Spleen (tissue), 11 donors: ENCODE measurements at regions not wholly inside any gene's neighbourhood (a gene's known extent, or its start where the extent isn't known, plus 50 kb on each side); places are given as distances from the start of the nearest gene placed in this dataset.

Source experiments
- DNase-seq: peaks from one replicate; pipeline ENCODE4 v3.0.0-alpha.2; 2020
- H3K27ac ChIP-seq, 8 donors: fragments of 200-600 bp; sonication (generic) in 7 of 8; 1 replicate in 4 of 8; 2 replicates in 4 of 8; pipeline versions ENCODE4 v1.5.0 to v1.8.0; 2016 to 2021; ENCODE audit warnings: inconsistent platforms in 4 of 8, mild to moderate bottlenecking in 4 of 8, moderate library complexity in 1 of 8
- H3K27me3 ChIP-seq, 7 donors: fragments of 200-600 bp; sonication (generic) in 6 of 7; replicated peaks in 1 of 7; 1 replicate in 4 of 7; 2 replicates in 3 of 7; pipeline versions ENCODE4 v1.5.0 to v1.8.0; 2016 to 2021; ENCODE audit warnings: inconsistent platforms in 3 of 7, mild to moderate bottlenecking in 1 of 7
- H3K36me3 ChIP-seq, 6 donors: fragments of 200-600 bp; sonication (generic) in 5 of 6; 1 replicate in 4 of 6; 2 replicates in 2 of 6; pipeline versions ENCODE4 v1.5.0 to v1.8.0; 2016 to 2021; ENCODE audit warnings: inconsistent platforms in 2 of 6
- H3K4me1 ChIP-seq, 6 donors: fragments of 200-600 bp; sonication (generic) in 5 of 6; 1 replicate in 3 of 6; 2 replicates in 3 of 6; pipeline versions ENCODE4 v1.5.0 to v1.8.0; 2016 to 2021; ENCODE audit warnings: inconsistent platforms in 3 of 6
- H3K4me3 ChIP-seq, 8 donors: fragments of 200-600 bp; sonication (generic) in 7 of 8; 1 replicate in 4 of 8; 2 replicates in 4 of 8; pipeline versions ENCODE4 v1.5.0 to v1.8.0; 2016 to 2021; ENCODE audit warnings: inconsistent platforms in 4 of 8, mild to moderate bottlenecking in 4 of 8, moderate library complexity in 2 of 8
- H3K9me3 ChIP-seq, 8 donors: fragments of 200-600 bp; sonication (generic) in 7 of 8; 1 replicate in 4 of 8; 2 replicates in 4 of 8; pipeline versions ENCODE4 v1.5.0 to v1.8.0; 2016 to 2021; ENCODE audit warnings: inconsistent platforms in 4 of 8
- CTCF ChIP-seq, 11 experiments: fragments of 200-600 bp in 7 of 11; fragments of 450-650 bp in 4 of 11; sonication (generic) in 4 of 11; IDR thresholded peaks in 8 of 11; conservative IDR thresholded peaks in 3 of 11; 1 replicate in 7 of 11; 2 replicates in 4 of 11; pipeline versions ENCODE4 v1.4.0 to v1.8.0; 2016 to 2021; ENCODE audit warnings: antibody characterized with exemption in 11 of 11, inconsistent platforms in 4 of 11, mild to moderate bottlenecking in 1 of 11
- POLR2A ChIP-seq, 3 donors: fragments of 450-650 bp; IDR thresholded peaks; one replicate each; pipeline ENCODE4 v1.5.1; 2017; ENCODE audit warnings: antibody characterized with exemption in 3 of 3, mild to moderate bottlenecking in 1 of 3
- POLR2AphosphoS5 ChIP-seq, 3 donors: sonication (generic); formaldehyde crosslinking; IDR thresholded peaks; one replicate each; pipeline ENCODE4 v1.5.1; 2017; ENCODE audit warnings: antibody characterized with exemption in 3 of 3
- WGBS, 5 donors: extraction: QIAGEN DNeasy Blood & Tissue Kit in 3 of 5; methylation state at CpG; one replicate each; pipeline versions ENCODE4 v1.1.5 to v1.1.7; 2013 to 2018; 5-methylcytosine and 5-hydroxymethylcytosine counted together
- intact Hi-C: fragments of 100-400 bp; cut with DNase I; formaldehyde crosslinking; loops from one replicate; pipeline ENCODE4 v1.15.0; 2023; ENCODE audit warnings: low total_unique reads
- donor health status: healthy with polysubstance abuse.
- donor health status: DM: no; HTN: no; CAD: no; lungs with moderate emphysema.
- donor health status: DM: no; HTN: no; CAD: no.
- donor health status: Bipolar disorder and iron deficiency.
- donor health status: healthy.
- donor health status: DM: no; HTN: no; CAD: no.
- donor health status: DM: yes; HTN: yes; CAD: no.

DNA sequence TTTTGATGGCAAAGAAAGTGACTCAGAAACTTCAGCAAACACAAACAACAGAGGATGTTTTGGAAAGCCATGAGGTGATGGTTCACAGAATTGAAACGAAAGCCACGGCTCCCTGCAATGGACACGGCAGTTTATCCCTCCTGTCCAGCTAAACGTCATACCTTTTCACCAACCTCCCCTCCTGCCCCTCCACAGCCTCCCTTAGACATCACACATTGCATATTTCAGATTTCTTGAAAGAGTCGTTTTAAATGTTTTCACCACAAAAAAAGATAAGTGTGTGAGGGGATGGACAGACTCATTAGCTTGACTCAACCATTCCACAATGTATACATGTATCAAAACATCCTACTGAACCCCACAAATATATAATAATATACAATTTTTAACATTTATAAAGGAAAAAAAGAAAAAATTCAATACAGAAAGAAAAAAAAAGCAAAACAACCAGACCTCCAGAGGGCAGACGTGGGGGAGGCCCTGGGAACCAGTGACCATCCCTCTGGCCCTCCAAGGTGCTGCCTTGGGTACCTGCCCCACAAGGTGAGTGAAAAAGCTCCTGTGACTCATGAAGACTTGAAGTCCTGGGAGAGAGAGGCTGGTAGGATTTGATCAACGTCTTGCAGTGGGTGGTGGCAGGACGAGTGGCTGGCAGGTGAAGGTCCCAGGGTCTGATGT lies 117.2 kb upstream of the THBS2 start:
- no peak overlapping the region for H3K4me3 ChIP-seq
- no peak for TF ChIP-seq POLR2AphosphoS5 (IDR thresholded peaks at IDR 0.05)
- TF ChIP-seq POLR2A (IDR thresholded peaks at IDR 0.05) = no peak
- TF ChIP-seq CTCF (IDR thresholded peaks at IDR 0.05 in 8 of 11, conservative IDR thresholded peaks at IDR 0.05 in 3 of 11) = no peak
- H3K27ac ChIP-seq = no peak overlapping the region
- H3K9me3 ChIP-seq = peaks cover 0 to 14% (median 6%) of the 10 kb centered on the region in 8 donors
- H3K27me3 ChIP-seq = no peaks in the 10 kb centered on the region
- no peaks in the 10 kb centered on the region for H3K4me1 ChIP-seq
- 62 to 78% (median 73%) methylated on average over 8 of the region's 8 CpGs for WGBS, 5 donors
- no peak for DNase-seq
- no peaks in the 10 kb centered on the region for H3K36me3 ChIP-seq
- intact Hi-C loops = no loop called here

- intact Hi-C loops = no loop called here
- Histone ChIP-seq H3K9me3 (peaks cover 0 to 6% (median 0%) of the 10 kb centered on the region in 8 donors), H3K36me3 (no peaks in the 10 kb centered on the region), H3K27me3 (no peaks in the 10 kb centered on the region), H3K27ac (no peak overlapping the region), H3K4me1 (no peaks in the 10 kb centered on the region), H3K4me3 (no peak overlapping the region)
- WGBS, 5 donors = 70 to 83% (median 78%) methylated on average over 8 to 10 of the region's 10 CpGs
- no peak for DNase-seq
- TF ChIP-seq POLR2A (IDR thresholded peaks at IDR 0.05) = no peak
- TF ChIP-seq CTCF (IDR thresholded peaks at IDR 0.05 in 8 of 11, conservative IDR thresholded peaks at IDR 0.05 in 3 of 11) = no peak
- no peak for TF ChIP-seq POLR2AphosphoS5 (IDR thresholded peaks at IDR 0.05)
Observed at GRCh38 chr6:169370054-169370453, 116.4 kb upstream of the THBS2 start.

- Histone ChIP-seq H3K27me3 (no peaks in the 10 kb centered on the region), H3K36me3 (no peaks in the 10 kb centered on the region), H3K4me1 (no peaks in the 10 kb centered on the region), H3K9me3 (no peaks in the 10 kb centered on the region), H3K4me3 (no peak overlapping the region), H3K27ac (no peak overlapping the region)
- DNase-seq = no peak
- WGBS, 5 donors = 87 to 93% (median 91%) methylated on average over 11 of the region's 11 CpGs
- TF ChIP-seq POLR2A (IDR thresholded peaks at IDR 0.05) (no peak), POLR2AphosphoS5 (IDR thresholded peaks at IDR 0.05) (no peak), CTCF (IDR thresholded peaks at IDR 0.05 in 8 of 11, conservative IDR thresholded peaks at IDR 0.05 in 3 of 11) (no peak)
- intact Hi-C loops = no loop called here
Observed at GRCh38 chr6:169368200-169368599, 114.6 kb upstream of the THBS2 start.

- TF ChIP-seq POLR2AphosphoS5 (IDR thresholded peaks at IDR 0.05) (no peak), CTCF (IDR thresholded peaks at IDR 0.05 in 8 of 11, conservative IDR thresholded peaks at IDR 0.05 in 3 of 11) (no peak), POLR2A (IDR thresholded peaks at IDR 0.05) (no peak)
- DNase-seq = no peak
- 79 to 85% (median 84%) methylated on average over 7 of the region's 7 CpGs for WGBS, 5 donors
- H3K27me3 ChIP-seq = no peaks in the 10 kb centered on the region
- H3K9me3 ChIP-seq = no peaks in the 10 kb centered on the region
- H3K36me3 ChIP-seq = no peaks in the 10 kb centered on the region
- intact Hi-C loops = no loop called here
- H3K4me1 ChIP-seq = no peaks in the 10 kb centered on the region
- no peak overlapping the region for H3K4me3 ChIP-seq
- H3K27ac ChIP-seq = no peak overlapping the region
Observed at GRCh38 chr6:169367507-169367906, 113.9 kb upstream of the THBS2 start.
